Activated CD8-positive, alpha-beta T cell treated with anti-CD3 and anti-CD28 coated beads for 36 hours (primary cell): ENCODE measurements at regions not wholly inside any gene's neighbourhood (a gene's known extent, or its start where the extent isn't known, plus 50 kb on each side); places are given as distances from the start of the nearest gene placed in this dataset.

Source experiments
- ATAC-seq: fragments of 200-7000 bp; cut with Tn5 transposase; one replicate; pipeline ENCODE4 v1.10.0; 2021; ENCODE audit warnings: mild to moderate bottlenecking, moderate library complexity
- CTCF ChIA-PET: fragments of 350-600 bp; sonication (Branson Sonifier 250); formaldehyde crosslinking; loops from one replicate; lab custom pipeline; 2021; ENCODE audit warnings: antibody characterized with exemption; lab: Charles Lee
- POLR2A ChIA-PET: fragments of 350-600 bp; sonication (Branson Sonifier 250); formaldehyde crosslinking; loops from one replicate; lab custom pipeline; 2021; ENCODE audit warnings: antibody characterized with exemption; lab: Charles Lee
- DNase-seq: peaks from one replicate; pipeline ENCODE4 v3.0.0-alpha.2; 2020
- H3K27ac Mint-ChIP-seq: one replicate; pipeline ENCODE4 v1.8.0; 2021; ENCODE audit warnings: mild to moderate bottlenecking, mixed read lengths
- H3K27me3 Mint-ChIP-seq: one replicate; pipeline ENCODE4 v1.8.0; 2021; ENCODE audit warnings: mixed read lengths
- H3K36me3 Mint-ChIP-seq: one replicate; pipeline ENCODE4 v1.8.0; 2021; ENCODE audit warnings: low read depth, mixed read lengths
- H3K4me1 Mint-ChIP-seq: one replicate; pipeline ENCODE4 v1.8.0; 2021; ENCODE audit warnings: low read depth, mixed read lengths
- H3K4me3 Mint-ChIP-seq: one replicate; pipeline ENCODE4 v1.8.0; 2021; ENCODE audit warnings: mild to moderate bottlenecking, moderate library complexity, mixed read lengths
- H3K9me3 Mint-ChIP-seq: one replicate; pipeline ENCODE4 v1.8.0; 2021; ENCODE audit warnings: mixed read lengths
- CTCF ChIP-seq: fragments of 200-600 bp; IDR thresholded peaks from one replicate; pipeline ENCODE4 v1.8.0; 2022; ENCODE audit warnings: antibody characterized with exemption, mild to moderate bottlenecking
- intact Hi-C: fragments of 100-400 bp; cut with micrococcal nuclease; formaldehyde crosslinking; loops from one replicate; pipeline ENCODE4 v1.10.0; 2022

DNA sequence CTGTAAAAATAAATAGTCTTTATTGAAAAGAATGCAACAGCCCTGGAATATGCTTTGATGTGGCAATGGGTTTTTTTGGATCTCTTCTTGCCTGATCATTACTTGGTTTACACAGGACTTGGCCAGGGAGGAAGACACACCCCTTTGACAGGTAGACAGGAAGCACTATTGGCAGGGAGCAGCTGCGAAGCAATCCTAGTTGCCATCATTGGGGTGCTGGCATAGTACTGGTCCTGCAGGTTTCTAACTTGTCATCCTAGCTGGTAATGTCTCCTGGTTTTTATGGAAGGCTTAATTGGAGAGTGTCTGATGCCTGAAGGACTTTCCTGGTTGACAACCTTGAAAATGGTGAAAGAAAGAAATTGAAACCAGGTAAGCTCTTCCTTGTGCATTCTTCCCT, 71.2 kb upstream of the CCN6 start:
- ATAC-seq (no peak), DNase-seq (no peak)
- POLR2A ChIA-PET: interaction anchor here (1.2 kb wide), 1 partner anchor 111 kb away, joined by 3 read pairs; no protein-coding TSS in a partner anchor
- no peak for TF ChIP-seq CTCF
- H3K4me1 Mint-ChIP-seq: peaks cover 80% of the 10 kb centered on the region
- intact Hi-C loops: no loop called here
- peaks cover 4% of the 10 kb centered on the region for H3K9me3 Mint-ChIP-seq
- H3K4me3 Mint-ChIP-seq: no peak overlapping the region
- peaks cover 7% of the 10 kb centered on the region for H3K36me3 Mint-ChIP-seq
- CTCF ChIA-PET: interaction anchor here (1.5 to 3.3 kb wide), 2 partner anchors 9 to 14 kb away, joined by 3 to 19 read pairs; no protein-coding TSS in a partner anchor
- no peak overlapping the region for H3K27ac Mint-ChIP-seq
- no peaks in the 10 kb centered on the region for H3K27me3 Mint-ChIP-seq

DNA sequence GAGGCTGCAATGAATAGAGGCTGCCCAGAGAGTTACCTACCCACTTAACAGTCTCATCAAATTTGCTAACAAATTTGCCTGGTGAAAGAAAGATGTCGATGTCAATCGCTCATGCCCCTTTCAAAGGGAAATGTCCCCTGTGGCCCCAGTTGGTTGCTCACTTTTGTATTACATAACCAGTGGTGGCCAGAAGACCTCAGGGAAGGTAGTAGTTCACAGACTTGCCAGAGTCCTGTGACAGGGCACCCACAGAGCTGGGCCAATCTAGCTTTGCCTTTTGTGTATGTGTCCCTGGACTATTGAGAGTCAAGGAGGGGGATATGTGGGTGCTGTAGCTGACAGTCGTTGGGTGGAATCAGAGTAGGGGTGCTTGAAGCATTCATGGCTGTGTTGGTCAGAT, 70.7 kb upstream of the CCN6 start:
- DNase-seq (no peak), ATAC-seq (no peak)
- ChIA-PET POLR2A (interaction anchor here (1.2 to 1.4 kb wide), 3 partner anchors 8 to 111 kb away, joined by 3 to 5 read pairs (median 3); partner anchors contain the start of gene FYN), CTCF (interaction anchor here (1.5 to 3.3 kb wide), 2 partner anchors 9 to 13 kb away, joined by 3 to 19 read pairs; no protein-coding TSS in a partner anchor)
- peak overlapping the region; percentile 62 for H3K27ac Mint-ChIP-seq
- no peak for TF ChIP-seq CTCF
- no peak overlapping the region for H3K4me3 Mint-ChIP-seq
- H3K36me3 Mint-ChIP-seq: peaks cover 7% of the 10 kb centered on the region
- H3K9me3 Mint-ChIP-seq: peaks cover 4% of the 10 kb centered on the region
- peaks cover 83% of the 10 kb centered on the region for H3K4me1 Mint-ChIP-seq
- H3K27me3 Mint-ChIP-seq: no peaks in the 10 kb centered on the region
- intact Hi-C loops: no loop called here

- DNase-seq: peak; percentile 70
- H3K4me3 Mint-ChIP-seq: no peak overlapping the region
- peaks cover 9% of the 10 kb centered on the region for H3K9me3 Mint-ChIP-seq
- H3K4me1 Mint-ChIP-seq: peaks cover 83% of the 10 kb centered on the region
- H3K27me3 Mint-ChIP-seq: no peaks in the 10 kb centered on the region
- peaks cover 11% of the 10 kb centered on the region for H3K36me3 Mint-ChIP-seq
- ChIA-PET POLR2A (interaction anchor here (0.8 to 1.6 kb wide), 7 partner anchors 9 to 224 kb away, joined by 3 to 5 read pairs (median 3); partner anchors contain the start of gene FYN), CTCF (interaction anchor here (0.8 to 3.3 kb wide), 4 partner anchors 10 to 180 kb away, joined by 3 to 19 read pairs (median 8); partner anchors contain the start of gene FYN)
- H3K27ac Mint-ChIP-seq: peak overlapping the region; percentile 73
- no peak for TF ChIP-seq CTCF
- intact Hi-C loops: no loop called here
- peak; percentile 62 for ATAC-seq
Observed at GRCh38 chr6:111984081-111984480, 69.8 kb upstream of the CCN6 start.

GRCh38 chr6:111984516-111985201, 69.2 kb upstream of the CCN6 start:
- Mint-ChIP-seq H3K36me3 (peaks cover 11% of the 10 kb centered on the region), H3K9me3 (peaks cover 9% of the 10 kb centered on the region), H3K27ac (peak overlapping the region; percentile 88), H3K27me3 (no peaks in the 10 kb centered on the region), H3K4me3 (no peak overlapping the region), H3K4me1 (peaks cover 83% of the 10 kb centered on the region)
- intact Hi-C loops: no loop called here
- POLR2A ChIA-PET: interaction anchor here (0.8 to 1.6 kb wide), 9 partner anchors 9 to 225 kb away, joined by 3 to 5 read pairs (median 3); partner anchors contain the start of gene FYN
- TF ChIP-seq CTCF: no peak
- ATAC-seq (no peak), DNase-seq (no peak)
- CTCF ChIA-PET: interaction anchor here (0.7 to 3.3 kb wide), 9 partner anchors 8 to 181 kb away, joined by 3 to 19 read pairs (median 3); partner anchors contain the start of gene FYN
